GM18873 (cell line): ENCODE measurements at regions not wholly inside any gene's neighbourhood (a gene's known extent, or its start where the extent isn't known, plus 50 kb on each side); places are given as distances from the start of the nearest gene placed in this dataset.
A peak's percentile ranks its signal among the peaks of the same experiment; 100 is the strongest.

Experiments used
- ATAC-seq: cut with Tn5 transposase; IDR thresholded peaks from one replicate; pipeline ENCODE4 v1.9.1; 2021; ENCODE audit warnings: mild to moderate bottlenecking, moderate library complexity, moderate number of reproducible peaks; ENCODE audit not compliant: unreplicated experiment, low FRiP score

DNA sequence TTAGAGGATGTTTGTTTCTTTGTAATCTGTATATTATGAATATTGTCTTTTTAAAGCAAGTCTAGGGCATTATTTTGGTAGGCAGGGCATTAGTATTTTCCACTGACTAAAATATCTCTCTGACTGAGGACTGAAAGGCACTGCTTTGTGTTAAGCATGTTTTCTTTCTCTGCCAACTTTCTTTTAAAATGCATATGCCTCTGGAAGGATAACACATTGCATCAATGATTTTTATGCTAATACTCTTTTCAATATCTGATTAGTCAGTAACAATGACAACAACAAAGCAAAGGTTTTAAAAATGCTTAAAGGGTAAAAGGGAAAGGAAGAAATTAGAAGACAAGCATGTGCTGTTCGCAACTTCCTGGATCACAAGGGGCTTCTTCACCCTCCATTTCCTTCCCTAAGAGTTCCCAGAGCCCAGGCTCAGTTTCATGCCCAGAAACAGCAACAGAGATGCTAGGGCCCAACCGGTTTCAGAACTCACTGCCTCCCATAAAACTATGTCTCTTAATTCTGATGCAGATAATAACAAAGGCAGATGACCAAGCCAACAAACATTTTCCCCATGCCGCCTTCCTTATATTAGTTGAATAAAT, 786.8 kb upstream of the ACVR2A start:
- no peak for ATAC-seq

DNA sequence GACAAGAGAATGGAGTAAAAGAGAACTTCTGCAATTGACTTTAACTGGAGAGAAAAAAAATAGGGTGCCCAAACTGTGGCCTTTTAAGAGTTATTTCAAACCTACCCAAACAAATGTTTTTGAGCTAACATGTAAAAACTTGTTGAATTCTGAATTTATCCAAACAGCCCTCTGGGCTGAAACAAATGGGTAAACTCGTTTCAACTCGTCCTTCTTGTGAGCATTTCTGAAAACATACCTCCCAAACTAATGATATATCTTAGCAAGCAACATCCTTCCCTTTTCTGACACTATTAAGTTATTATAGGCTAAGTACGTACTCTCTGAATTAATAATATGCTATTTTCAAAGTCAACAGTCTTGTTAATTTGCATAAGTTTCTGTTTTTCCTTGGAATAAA, 793.0 kb upstream of the ACVR2A start:
- ATAC-seq = no peak

DNA sequence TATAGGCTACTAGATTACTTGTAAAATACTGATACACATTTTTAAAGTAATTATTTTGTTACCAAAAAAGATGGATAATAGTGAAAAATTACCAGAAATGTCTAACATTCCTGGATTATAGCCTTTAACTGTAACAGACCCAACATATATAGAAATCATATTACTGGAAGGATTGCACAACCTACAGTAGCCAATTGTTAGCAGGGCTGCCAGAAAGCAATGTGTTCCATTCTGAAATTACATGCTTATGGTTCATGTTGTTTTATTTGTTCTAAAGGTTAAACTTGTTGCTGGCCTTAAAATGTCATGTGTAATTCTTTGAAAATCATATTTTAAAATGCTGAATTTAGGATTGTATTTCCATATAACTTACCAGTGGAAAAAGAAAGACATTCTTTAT, 793.6 kb upstream of the ACVR2A start:
- ATAC-seq = no peak

DNA sequence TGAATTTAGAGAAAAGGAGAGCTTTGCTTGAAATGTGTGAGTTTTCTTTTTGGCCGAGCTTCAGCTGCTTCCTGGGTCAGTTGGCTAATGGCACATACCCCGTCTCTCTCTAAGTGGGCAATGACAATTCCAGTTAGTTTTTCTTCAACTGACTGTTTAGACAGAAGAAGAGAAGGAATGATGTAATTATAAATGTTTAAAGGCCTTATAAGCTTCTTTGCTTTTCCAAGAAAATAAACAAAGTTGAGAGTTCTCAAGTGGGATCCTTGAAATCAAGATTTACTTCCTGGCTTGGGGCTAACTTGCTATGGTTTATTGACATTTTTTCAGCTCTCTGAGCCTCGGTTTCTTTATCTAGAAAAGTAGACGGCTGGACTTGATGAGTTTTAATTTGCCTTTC, 794.9 kb upstream of the ACVR2A start:
- ATAC-seq = no peak

DNA sequence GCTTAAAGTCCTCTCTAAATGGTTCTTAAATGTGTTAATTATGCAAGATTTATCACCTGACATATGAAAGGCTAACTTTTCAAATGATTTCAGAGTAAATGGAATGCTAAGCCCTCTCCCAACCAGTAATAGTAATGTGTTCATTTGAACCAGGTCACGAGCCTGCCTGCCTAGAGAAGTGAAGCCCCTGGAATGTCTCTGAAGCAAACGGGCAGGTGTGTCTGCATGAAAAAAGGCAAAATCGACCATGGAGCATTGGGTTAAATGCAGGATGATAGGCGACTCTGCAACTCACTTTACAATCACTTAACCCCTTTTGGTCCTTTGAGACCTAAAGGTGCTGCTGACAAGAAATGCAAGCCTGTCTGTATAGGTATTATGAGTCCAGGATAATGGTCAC, 798.4 kb upstream of the ACVR2A start:
- ATAC-seq = no peak

DNA sequence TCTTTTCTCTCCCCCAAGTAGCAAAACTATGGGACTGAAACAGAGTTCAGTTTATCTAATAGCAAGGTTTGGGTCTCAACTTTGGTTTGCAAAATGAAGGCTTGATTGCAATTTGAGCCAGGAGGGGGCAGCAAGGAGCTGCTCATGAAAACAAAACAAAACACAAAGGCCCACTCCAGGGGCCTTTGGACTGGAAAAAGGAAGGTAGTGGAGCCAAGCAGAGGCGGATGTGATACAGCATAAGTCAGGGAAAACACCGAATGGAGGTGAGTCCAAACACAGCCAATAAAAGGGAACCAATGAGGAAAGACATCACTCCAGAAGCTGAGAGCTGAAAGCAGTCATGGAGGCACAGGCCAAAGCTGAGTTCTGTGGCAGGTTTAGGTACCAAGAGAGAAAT, 799.7 kb upstream of the ACVR2A start:
- peak; percentile 76 for ATAC-seq

DNA sequence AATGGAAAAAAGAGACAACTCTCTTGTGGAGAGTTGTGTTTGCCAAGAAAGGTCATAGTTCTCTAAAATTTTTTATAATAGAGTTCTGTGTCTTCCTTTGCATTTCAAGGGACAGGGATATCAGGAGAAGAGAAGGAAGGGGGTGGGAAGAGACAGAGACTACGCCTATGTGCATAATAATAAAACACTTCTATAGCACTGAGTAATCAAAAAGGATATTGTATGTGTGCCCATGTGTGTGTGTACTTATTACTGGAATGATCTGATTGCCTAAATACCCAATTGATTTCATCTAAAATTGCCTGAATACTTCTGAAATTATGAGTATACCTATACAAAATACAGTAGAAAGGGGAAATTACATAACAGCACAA, 803.7 kb upstream of the ACVR2A start:
- ATAC-seq = no peak

DNA sequence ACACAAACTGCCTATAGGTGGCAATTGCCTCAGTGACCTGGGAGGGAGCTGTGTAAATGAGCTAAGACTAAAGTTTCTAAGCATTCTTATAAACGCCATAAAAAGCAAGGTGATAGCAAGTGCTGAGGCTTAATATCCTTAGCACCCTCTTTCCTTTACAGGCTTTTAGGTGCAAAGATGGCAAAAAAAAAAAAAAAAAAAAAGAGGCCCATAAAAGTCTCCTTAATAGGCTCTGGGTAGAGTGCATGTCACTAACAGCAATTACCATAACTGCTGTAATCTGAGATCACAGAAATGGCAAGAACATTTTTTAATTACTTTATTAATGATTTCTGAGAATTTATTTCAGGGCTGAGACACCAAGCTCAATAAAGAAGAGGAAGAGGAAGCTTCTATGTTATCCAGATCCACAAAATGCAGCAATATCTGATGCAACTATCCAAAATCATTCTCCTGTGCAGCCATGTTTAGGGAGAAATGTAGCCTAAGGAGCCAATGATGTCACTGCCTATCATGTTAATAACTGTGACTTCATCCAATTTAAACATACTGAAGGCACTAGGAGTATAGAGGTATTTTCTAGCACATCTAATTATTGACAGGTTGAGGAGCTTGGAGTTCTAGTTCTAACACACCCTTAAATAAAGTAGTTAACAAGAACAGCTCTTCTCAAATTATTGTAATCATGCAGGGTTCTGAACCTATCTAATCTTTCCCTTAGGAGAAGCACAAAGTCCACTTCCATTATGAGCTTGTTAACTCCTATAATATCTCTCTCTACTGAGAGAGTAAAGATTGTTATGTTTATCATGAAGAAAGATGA, 804.3 kb upstream of the ACVR2A start:
- no peak for ATAC-seq

DNA sequence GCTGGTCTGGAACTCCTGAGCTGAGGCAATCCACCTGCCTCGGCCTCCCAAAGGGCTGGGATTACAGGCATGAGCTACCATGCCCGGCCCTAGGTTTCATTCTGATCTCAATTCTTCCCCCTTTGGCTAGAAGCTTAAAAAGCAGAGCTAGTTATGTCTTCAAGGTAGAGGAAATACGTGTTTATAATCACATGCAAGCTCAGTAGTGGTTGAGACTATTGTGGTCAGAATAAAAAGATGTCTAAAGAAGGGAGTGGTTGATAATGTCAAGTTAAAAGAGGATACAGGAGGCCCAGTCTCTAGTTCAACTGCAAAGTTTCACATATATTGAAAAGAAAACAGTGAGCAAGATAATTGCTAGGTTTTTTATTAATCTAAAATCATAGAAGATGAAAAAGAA, 807.8 kb upstream of the ACVR2A start:
- ATAC-seq = no peak

DNA sequence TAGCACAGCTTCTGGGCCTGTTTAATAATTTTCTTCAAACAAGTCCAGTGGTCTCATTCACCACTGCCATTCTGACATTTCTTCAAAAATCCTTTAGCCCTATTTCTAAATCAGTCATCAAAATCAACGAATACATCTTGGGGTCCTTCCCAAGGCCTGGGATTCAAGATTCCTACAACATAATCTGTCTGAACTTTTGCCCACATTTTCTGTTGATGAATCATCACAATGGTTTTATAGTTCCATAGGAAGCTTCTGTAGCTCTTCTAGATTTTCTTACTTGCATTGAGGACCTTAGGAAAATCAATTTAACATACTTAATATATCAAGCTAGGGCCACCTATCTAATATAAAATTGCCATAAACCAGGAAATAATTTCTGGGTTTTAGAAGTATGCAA, 811.8 kb upstream of the ACVR2A start:
- ATAC-seq = no peak

DNA sequence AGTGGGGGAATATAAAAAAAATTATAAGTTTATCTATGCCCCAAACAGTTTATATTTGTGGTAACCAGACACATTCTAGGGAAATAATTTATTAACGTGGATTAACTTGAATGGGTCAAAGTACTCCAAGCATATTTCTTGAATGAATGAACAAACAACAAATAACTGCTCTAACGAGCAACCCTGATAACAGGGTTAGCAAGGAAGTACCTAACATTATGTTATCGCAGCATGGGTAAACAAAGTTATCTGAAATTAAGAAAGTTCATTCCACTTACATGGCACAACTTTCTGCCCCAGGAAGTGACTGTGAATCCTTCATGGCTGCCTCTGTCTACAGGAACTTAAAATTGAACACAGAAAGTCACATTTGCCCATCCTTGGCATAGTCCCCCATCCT, 812.9 kb upstream of the ACVR2A start:
- no peak for ATAC-seq

DNA sequence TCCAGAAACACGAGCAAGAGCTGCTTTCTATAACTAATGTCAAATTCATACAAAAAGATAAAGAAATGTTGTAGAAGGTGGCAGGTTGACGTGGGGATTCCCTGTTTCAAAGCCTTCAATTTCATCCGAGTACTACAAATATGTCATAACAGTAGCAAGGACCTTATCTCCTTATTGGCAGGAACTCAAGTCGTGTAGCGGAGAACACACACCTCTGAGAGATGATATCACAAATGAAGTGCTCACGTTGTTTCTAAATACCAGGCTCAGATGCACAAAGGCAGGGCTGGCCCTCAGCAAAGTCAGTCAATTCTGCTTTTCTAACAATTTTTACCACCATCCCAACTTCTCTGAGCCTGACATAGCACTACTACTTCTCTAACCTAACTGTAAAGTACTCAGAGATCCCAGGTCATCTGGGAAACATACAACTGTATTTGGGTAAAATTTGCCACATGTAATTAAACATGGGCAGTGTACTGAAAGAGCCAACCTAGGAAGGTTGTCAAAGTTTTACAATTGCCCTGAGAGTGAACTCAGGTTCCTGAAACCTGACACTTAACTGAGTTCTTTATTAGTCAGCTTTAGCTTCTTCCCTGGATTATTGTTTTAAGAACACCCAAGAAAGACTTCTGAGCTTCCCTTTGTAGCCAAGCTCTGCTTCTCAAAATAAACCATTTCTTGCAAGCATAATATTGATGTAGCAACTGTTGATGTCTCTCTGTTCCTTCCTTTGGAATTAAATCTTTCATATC, 813.7 kb upstream of the ACVR2A start:
- ATAC-seq = no peak

DNA sequence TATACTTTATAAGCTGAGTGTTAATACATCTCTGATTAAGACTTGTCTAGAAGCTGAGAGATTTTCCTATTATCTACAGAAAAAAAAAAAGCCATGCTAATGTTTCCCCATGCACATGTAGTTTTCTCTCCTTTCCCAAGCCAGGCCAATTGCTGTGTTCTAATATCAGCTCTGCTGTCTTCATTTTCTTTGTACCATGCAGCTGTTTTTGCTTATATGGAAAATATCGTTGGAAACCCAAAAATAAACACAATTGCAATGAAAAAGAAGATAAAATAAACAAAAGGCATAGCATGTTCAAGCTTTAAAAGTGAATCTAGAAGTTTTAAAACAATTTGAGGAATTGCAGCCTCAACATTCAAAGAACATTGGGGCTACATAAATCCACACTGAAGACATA, 817.4 kb upstream of the ACVR2A start:
- ATAC-seq = no peak

DNA sequence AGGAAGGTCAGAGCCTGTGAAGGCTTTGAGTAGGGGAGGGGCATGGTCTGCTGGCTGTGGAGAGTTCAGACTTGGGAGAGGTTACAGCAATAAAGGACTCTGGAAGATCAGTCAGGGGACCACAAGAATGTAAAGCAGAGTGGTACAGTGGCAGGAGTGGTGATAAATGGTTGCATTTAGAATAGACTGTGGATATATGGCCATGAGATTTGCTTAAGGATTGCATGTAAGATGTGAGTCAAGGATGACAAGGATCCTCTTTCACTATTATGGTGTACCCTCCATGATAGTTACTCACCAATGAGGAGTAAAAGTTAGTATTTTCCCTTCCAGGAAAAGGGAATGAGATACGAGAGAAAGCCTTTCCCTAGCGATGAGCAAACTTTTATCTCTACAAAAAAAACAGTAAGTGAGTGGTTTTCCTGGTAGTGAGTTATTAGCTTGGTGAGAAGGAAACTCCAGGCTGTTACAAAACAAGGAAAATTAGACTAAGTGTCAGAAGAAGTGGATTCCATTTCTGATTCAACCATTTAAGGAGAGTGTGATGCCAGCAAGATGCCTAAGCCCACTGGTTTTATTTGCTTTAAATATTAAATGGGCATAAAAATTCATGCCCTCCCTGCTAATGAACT, 818.0 kb upstream of the ACVR2A start:
- ATAC-seq = no peak

DNA sequence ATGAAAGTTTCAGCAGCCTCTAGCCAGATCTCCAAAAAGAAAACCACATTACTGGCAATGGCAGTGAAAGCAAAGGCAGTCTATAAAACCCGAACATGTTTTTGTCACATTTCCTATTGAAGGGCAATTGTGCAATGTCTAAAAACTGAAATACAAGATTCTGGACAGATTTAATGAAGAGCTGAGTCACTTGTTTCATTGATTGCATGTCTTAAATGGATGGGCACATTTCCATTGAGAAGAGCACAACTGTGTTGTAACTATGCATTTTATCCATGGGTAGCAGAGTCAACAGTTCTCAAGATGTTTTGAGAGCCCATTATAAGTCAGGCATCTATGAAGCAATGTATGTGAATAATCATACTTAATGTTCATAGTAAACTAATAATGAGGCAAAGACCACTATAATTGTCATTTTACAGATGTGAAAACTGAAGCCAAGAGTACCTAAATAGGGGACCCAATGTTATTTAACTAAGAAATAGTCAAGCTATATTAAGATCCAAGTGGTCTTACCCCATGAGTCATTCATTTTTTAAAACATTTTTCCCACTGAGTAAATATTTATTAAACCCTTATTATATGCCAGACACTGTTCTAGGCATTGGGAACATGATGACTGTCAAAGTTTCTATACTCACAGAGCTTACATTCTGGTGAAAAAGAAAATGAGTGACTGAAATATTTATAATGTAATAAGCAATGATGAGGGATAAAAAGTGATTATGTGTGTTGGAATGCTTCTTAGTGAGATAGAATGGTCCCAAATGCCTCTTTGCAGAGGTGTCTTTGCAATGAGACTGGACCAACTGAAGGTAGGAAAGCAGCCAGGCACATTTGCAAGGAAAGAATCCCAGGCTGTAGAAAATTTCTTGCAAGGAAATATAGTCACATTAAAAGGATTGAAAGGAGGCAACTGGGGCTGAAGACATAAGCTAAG, 818.9 kb upstream of the ACVR2A start:
- ATAC-seq = no peak

DNA sequence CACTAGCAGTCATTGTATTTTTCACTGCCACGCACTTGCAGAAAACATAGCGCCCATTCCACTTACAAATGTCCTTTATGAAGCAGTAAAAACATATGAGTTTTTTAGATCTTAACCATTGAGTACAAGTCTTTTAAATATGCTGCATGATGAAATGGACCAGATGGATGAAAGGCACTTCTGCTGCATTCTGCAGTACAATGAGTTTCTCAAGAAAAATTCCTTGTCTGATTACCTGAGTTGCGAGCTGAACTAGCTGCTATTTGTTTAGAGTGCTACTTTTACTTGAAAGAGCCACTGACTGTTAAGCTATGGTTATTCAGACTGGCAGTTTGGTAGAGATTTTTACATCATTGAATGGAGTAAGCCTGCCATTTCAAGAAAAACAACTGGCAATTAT, 825.5 kb upstream of the ACVR2A start:
- ATAC-seq = no peak

DNA sequence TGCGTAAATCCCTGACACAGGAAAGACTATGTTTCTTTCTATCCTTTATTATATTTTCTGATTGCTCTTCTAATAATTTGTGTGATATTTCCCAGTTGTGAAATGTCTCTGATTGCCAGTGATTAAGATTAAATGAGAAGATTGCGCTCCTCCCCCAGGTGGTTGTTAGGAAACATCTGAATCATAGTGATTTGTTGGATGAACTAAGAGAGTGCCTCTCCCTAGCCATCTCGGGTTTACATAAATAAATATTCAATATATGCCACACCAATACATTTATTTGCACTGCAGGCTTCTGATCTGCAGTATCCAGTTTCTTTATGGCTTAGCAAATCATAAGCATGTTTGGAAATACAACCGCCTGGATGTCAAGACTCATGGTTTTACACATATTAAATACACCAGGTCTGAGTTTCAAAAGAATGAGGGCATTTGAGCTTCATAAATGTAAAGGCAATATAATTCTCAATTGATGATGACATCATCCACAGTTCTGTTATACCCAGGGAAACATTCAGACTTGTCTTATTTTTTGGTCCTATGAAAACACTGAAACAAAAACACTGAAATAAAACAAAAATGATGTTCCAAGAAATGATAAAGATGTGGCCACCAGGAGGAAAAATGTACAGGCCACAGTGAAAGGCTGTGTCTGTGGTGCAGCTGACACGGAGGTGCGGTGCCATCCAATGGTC, 826.7 kb upstream of the ACVR2A start:
- no peak for ATAC-seq

DNA sequence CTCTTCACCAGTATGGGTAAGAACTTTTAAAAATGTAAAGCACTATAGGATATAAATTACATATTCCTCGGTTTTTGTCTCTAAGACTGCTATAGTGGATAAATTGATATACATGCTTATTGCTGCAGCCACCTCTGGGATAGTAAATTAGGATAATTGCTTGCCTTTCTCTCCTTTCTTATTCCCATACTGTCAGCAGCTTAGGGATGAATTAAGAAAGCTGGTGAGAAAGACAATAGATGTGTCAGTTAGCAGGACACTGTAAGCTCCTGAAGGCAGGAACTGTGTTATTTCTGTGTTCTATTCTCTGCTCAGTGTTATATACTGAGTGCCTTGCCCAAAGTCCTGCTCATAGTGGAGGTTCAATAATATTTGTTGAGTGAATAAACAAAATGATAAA, 828.6 kb upstream of the ACVR2A start:
- no peak for ATAC-seq

DNA sequence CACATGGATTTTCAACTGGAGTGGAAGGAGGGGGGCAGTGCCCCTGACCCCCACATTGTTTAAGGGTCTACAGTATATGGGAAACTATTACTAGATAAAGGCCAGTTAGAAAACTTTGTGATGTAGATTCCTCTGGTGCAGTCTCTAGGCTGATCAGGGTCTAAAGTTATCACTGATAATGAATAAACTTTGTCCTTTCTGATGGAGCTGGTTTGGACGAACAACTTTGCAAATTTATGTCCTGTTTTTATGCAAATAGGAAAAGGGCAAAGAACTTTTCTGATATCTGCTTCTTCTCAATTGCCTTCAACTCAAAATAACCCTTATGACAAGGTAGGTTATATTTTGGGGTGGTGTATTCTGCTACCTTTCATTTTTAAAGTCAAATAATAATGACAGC, 829.2 kb upstream of the ACVR2A start:
- no peak for ATAC-seq
